Lower leg skin (tissue), 3 donors: ENCODE measurements at regions not wholly inside any gene's neighbourhood (a gene's known extent, or its start where the extent isn't known, plus 50 kb on each side); places are given as distances from the start of the nearest gene placed in this dataset.

Experiments used
- POLR2A ChIP-seq, 2 donors: fragments of 450-650 bp; IDR thresholded peaks; one replicate each; pipeline ENCODE4 v1.6.1; 2016 to 2017; ENCODE audit warnings: antibody characterized with exemption in 2 of 2, mild to moderate bottlenecking in 1 of 2, moderate library complexity in 1 of 2
- TF ChIP-seq, protein P1 (sequence below), 3 donors: fragments of 450-650 bp; IDR thresholded peaks; one replicate each; pipeline ENCODE4 v1.5.1; 2016; ENCODE audit warnings: antibody characterized with exemption in 3 of 3, mild to moderate bottlenecking in 3 of 3, moderate library complexity in 2 of 3

DNA sequence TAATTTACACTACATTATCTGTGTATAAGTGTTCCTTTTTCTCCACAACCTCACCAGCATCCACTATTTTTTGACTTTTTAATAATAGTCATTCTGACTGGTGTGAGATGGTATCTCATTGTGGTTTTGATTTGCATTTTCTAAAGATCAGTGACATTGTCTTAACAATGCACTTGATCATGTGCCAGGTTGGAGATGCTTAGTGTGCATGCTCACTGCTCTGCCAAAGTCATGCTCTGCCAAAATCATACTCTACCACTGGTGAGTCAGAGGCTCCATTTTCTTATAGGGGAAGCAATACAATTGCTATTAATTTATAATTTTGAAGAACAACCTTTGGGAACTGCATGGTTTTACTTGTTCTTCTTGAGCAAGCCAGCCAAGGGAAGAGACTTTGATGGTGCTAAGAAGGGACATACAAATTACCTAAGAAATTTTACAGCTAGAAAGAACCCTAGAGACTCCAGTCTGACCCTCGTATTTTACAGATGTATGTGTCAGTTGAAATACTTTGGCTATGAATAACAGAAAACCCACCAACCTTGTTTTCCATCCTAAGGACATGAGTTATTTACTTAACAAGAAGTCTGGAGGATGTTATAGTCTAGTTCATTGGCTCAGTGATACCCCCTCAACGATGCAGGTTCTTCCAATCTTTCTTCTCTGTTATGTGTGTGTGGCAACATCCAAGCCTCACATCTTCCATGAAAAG is 368.9 kb downstream of the DDX10 start:
- TF ChIP-seq POLR2A (IDR thresholded peaks at IDR 0.05), result no peak
- TF ChIP-seq, protein P1, sequence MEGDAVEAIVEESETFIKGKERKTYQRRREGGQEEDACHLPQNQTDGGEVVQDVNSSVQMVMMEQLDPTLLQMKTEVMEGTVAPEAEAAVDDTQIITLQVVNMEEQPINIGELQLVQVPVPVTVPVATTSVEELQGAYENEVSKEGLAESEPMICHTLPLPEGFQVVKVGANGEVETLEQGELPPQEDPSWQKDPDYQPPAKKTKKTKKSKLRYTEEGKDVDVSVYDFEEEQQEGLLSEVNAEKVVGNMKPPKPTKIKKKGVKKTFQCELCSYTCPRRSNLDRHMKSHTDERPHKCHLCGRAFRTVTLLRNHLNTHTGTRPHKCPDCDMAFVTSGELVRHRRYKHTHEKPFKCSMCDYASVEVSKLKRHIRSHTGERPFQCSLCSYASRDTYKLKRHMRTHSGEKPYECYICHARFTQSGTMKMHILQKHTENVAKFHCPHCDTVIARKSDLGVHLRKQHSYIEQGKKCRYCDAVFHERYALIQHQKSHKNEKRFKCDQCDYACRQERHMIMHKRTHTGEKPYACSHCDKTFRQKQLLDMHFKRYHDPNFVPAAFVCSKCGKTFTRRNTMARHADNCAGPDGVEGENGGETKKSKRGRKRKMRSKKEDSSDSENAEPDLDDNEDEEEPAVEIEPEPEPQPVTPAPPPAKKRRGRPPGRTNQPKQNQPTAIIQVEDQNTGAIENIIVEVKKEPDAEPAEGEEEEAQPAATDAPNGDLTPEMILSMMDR (IDR thresholded peaks at IDR 0.05), result no peak
